WTC11 (cell line): ENCODE measurements at regions not wholly inside any gene's neighbourhood (a gene's known extent, or its start where the extent isn't known, plus 50 kb on each side); places are given as distances from the start of the nearest gene placed in this dataset.

Source experiments
- ATAC-seq: fragments of 200-7000 bp; cut with Tn5 transposase; 2 replicates; pipeline ENCODE4 v1.10.0; 2021; ENCODE audit warnings: mild to moderate bottlenecking, moderate library complexity
- CTCF ChIA-PET: fragments of 300-600 bp; sonication (Branson Sonifier 250); formaldehyde crosslinking; loops from one replicate; lab custom pipeline; 2021; ENCODE audit warnings: antibody characterized with exemption; lab: Charles Lee
- POLR2A ChIA-PET: fragments of 350-600 bp; sonication (Branson Sonifier 250); formaldehyde crosslinking; loops from one replicate; lab custom pipeline; 2021; ENCODE audit warnings: antibody characterized with exemption; lab: Charles Lee
- DNase-seq: peaks from one replicate; pipeline ENCODE4 v3.0.0; 2021; ENCODE audit warnings: low spot score
- H3K27ac Mint-ChIP-seq: 2 replicates; pipeline ENCODE4 v1.8.0; 2021; ENCODE audit warnings: mixed read lengths
- H3K27me3 Mint-ChIP-seq: 2 replicates; pipeline ENCODE4 v1.8.0; 2021; ENCODE audit warnings: low read depth, mild to moderate bottlenecking, moderate library complexity, mixed read lengths
- H3K36me3 Mint-ChIP-seq: 2 replicates; pipeline ENCODE4 v1.8.0; 2021; ENCODE audit warnings: mixed read lengths
- H3K4me1 Mint-ChIP-seq: 2 replicates; pipeline ENCODE4 v1.8.0; 2022; ENCODE audit warnings: mixed read lengths
- H3K4me3 Mint-ChIP-seq: 2 replicates; pipeline ENCODE4 v1.8.0; 2021; ENCODE audit warnings: mild to moderate bottlenecking, moderate library complexity, mixed read lengths
- H3K9me3 Mint-ChIP-seq: 2 replicates; pipeline ENCODE4 v1.8.0; 2021; ENCODE audit warnings: mixed read lengths
- CREM ChIP-seq: sonication (generic); formaldehyde crosslinking; IDR thresholded peaks from 2 replicates; pipeline ENCODE4 v1.8.1; 2022; ENCODE audit warnings: mild to moderate bottlenecking, missing genetic modification reagents, moderate library complexity
- E2F4 ChIP-seq: sonication (generic); formaldehyde crosslinking; IDR thresholded peaks from 2 replicates; pipeline ENCODE4 v1.8.1; 2022; ENCODE audit warnings: low read depth, mild to moderate bottlenecking, moderate library complexity, missing genetic modification reagents, borderline replicate concordance
- ESRRA ChIP-seq: sonication (generic); formaldehyde crosslinking; IDR thresholded peaks from 2 replicates; pipeline ENCODE4 v1.8.1; 2022; ENCODE audit warnings: mild to moderate bottlenecking, missing genetic modification reagents, borderline replicate concordance
- FOXK1 ChIP-seq: sonication (generic); formaldehyde crosslinking; IDR thresholded peaks from 2 replicates; pipeline ENCODE4 v1.8.0; 2022; ENCODE audit warnings: mild to moderate bottlenecking, moderate library complexity, missing genetic modification reagents
- HMGA2 ChIP-seq: fragments of 250-450 bp; sonication (Bioruptor Pico); IDR thresholded peaks from 2 replicates; pipeline ENCODE4 v1.4.0; 2021; ENCODE audit warnings: mild to moderate bottlenecking, moderate library complexity
- HMGXB4 ChIP-seq: sonication (generic); formaldehyde crosslinking; IDR thresholded peaks from 2 replicates; pipeline ENCODE4 v1.8.1; 2023; ENCODE audit warnings: mild to moderate bottlenecking, moderate library complexity, missing genetic modification reagents
- MXD4 ChIP-seq: fragments of 250-450 bp; sonication (Bioruptor Pico); IDR thresholded peaks from 2 replicates; pipeline ENCODE4 v1.8.0; 2021; ENCODE audit warnings: mild to moderate bottlenecking, moderate library complexity, borderline replicate concordance
- PRRX2 ChIP-seq: fragments of 250-450 bp; sonication (Bioruptor Pico); IDR thresholded peaks from 2 replicates; pipeline ENCODE4 v1.8.0; 2021; ENCODE audit warnings: mild to moderate bottlenecking
- RELA ChIP-seq: sonication (generic); formaldehyde crosslinking; IDR thresholded peaks from 2 replicates; pipeline ENCODE4 v1.8.1; 2022; ENCODE audit warnings: missing genetic modification reagents, mild to moderate bottlenecking, borderline replicate concordance
- RORB ChIP-seq: fragments of 250-450 bp; sonication (Bioruptor Pico); IDR thresholded peaks from 2 replicates; pipeline ENCODE4 v1.9.0; 2021; ENCODE audit warnings: mild to moderate bottlenecking
- TCF7 ChIP-seq: sonication (generic); formaldehyde crosslinking; IDR thresholded peaks from 2 replicates; pipeline ENCODE4 v1.8.0; 2022; ENCODE audit warnings: mild to moderate bottlenecking, low read depth, missing genetic modification reagents, moderate library complexity
- TEAD4 ChIP-seq: sonication (generic); formaldehyde crosslinking; IDR thresholded peaks from 2 replicates; pipeline ENCODE4 v1.8.0; 2022; ENCODE audit warnings: mild to moderate bottlenecking, missing genetic modification reagents
- TP53 ChIP-seq: sonication (generic); formaldehyde crosslinking; IDR thresholded peaks from 2 replicates; pipeline ENCODE4 v1.8.1; 2023; ENCODE audit warnings: mild to moderate bottlenecking, missing genetic modification reagents
- USF1 ChIP-seq: sonication (generic); formaldehyde crosslinking; IDR thresholded peaks from 2 replicates; pipeline ENCODE4 v1.8.0; 2022; ENCODE audit warnings: mild to moderate bottlenecking, missing genetic modification reagents
- ZNF121 ChIP-seq: sonication (generic); formaldehyde crosslinking; IDR thresholded peaks from 2 replicates; pipeline ENCODE4 v1.8.0; 2023; ENCODE audit warnings: missing genetic modification reagents
- ZNF416 ChIP-seq: fragments of 250-450 bp; sonication (Bioruptor Pico); IDR thresholded peaks from 2 replicates; pipeline ENCODE4 v1.9.0; 2021; ENCODE audit warnings: mild to moderate bottlenecking, inconsistent platforms
- ZNF532 ChIP-seq: fragments of 250-450 bp; sonication (Bioruptor Pico); IDR thresholded peaks from 2 replicates; pipeline ENCODE4 v1.9.0; 2021; ENCODE audit warnings: mild to moderate bottlenecking, borderline replicate concordance

- TF ChIP-seq RORB (CRISPR knock-in tag) (no peak), TP53 (CRISPR knock-in tag) (no peak), ESRRA (CRISPR knock-in tag) (no peak), E2F4 (no peak), HMGXB4 (CRISPR knock-in tag) (no peak), ZNF532 (CRISPR knock-in tag) (no peak), MXD4 (no peak), HMGA2 (CRISPR knock-in tag) (no peak), ZNF121 (CRISPR knock-in tag) (no peak), FOXK1 (CRISPR knock-in tag) (no peak), TEAD4 (no peak)
Observed at GRCh38 chr5:56460681-56461191, 227.6 kb upstream of the ANKRD55 start (continued).

- Mint-ChIP-seq H3K27me3 (no peaks in the 10 kb centered on the region), H3K9me3 (no peaks in the 10 kb centered on the region), H3K27ac (no peak overlapping the region), H3K36me3 (no peaks in the 10 kb centered on the region), H3K4me3 (no peak overlapping the region), H3K4me1 (peaks cover 44% of the 10 kb centered on the region)
- DNase-seq: no peak
- CTCF ChIA-PET: interaction anchor here (1.5 kb wide), 1 partner anchor 189 kb away, joined by 4 read pairs; no protein-coding TSS in a partner anchor
- TF ChIP-seq TCF7 (CRISPR knock-in tag) (no peak), CREM (CRISPR knock-in tag) (no peak), ZNF416 (CRISPR knock-in tag) (no peak), RELA (CRISPR knock-in tag) (no peak), PRRX2 (CRISPR knock-in tag) (no peak), USF1 (CRISPR knock-in tag) (no peak)
- no peak for ATAC-seq
- POLR2A ChIA-PET: no interaction called here
Observed at GRCh38 chr5:56460195-56460546, 227.0 kb upstream of the ANKRD55 start.
